ENCODE measurements at regions not wholly inside any gene's neighbourhood (a gene's known extent, or its start where the extent isn't known, plus 50 kb on each side); places are given as distances from the start of the nearest gene placed in this dataset.

- TF ChIP-seq POLR2AphosphoS5 (IDR thresholded peaks at IDR 0.05; ENCODE audit: low read depth, low read length): no peak
- TF ChIP-seq POLR2A (IDR thresholded peaks at IDR 0.05; ENCODE audit: low read depth, low read length): no peak
- no peak for TF ChIP-seq PAX5 (IDR thresholded peaks at IDR 0.05; ENCODE audit: insufficient read depth, low read length, severe bottlenecking)
Observed at GRCh38 chr7:94183289-94183749, 179.2 kb upstream of the BET1 start.

Measured in GM12891 (cell line).